Inflammatory macrophage treated with lipopolysaccharide for 4 hours (primary cell): ENCODE measurements at regions not wholly inside any gene's neighbourhood (a gene's known extent, or its start where the extent isn't known, plus 50 kb on each side); places are given as distances from the start of the nearest gene placed in this dataset.

Experiments
- DNase-seq: peaks from one replicate; pipeline ENCODE4 v3.0.0-alpha.2; 2020

GRCh38 chr9:81244631-81245030 lies 444.7 kb downstream of the TLE1 start:
- no peak for DNase-seq

GRCh38 chr9:81242866-81243265 lies 446.5 kb downstream of the TLE1 start:
- DNase-seq = no peak

- no peak for DNase-seq
Observed at GRCh38 chr9:81239388-81239787, 450.0 kb downstream of the TLE1 start.

- no peak for DNase-seq
Observed at GRCh38 chr9:81237565-81238231, 451.6 kb downstream of the TLE1 start.

- DNase-seq = no peak
Observed at GRCh38 chr9:81234924-81235610, 454.3 kb downstream of the TLE1 start.

GRCh38 chr9:81231011-81231410 lies 458.3 kb downstream of the TLE1 start:
- DNase-seq = no peak

- no peak for DNase-seq
Observed at GRCh38 chr9:81227507-81228245, 461.7 kb downstream of the TLE1 start.

GRCh38 chr9:81225596-81225995 lies 463.8 kb downstream of the TLE1 start:
- no peak for DNase-seq

GRCh38 chr9:81224166-81225081 lies 464.9 kb downstream of the TLE1 start:
- no peak for DNase-seq

- DNase-seq = no peak
Observed at GRCh38 chr9:81214975-81215374, 474.4 kb downstream of the TLE1 start.

- DNase-seq = no peak
Observed at GRCh38 chr9:81213456-81213855, 475.9 kb downstream of the TLE1 start.

GRCh38 chr9:81211741-81212140 lies 477.6 kb downstream of the TLE1 start:
- no peak for DNase-seq

- DNase-seq = no peak
Observed at GRCh38 chr9:81207651-81208050, 481.7 kb downstream of the TLE1 start.

- no peak for DNase-seq
Observed at GRCh38 chr9:81202292-81202691, 487.1 kb downstream of the TLE1 start.

GRCh38 chr9:81195206-81195605 lies 494.1 kb downstream of the TLE1 start:
- DNase-seq = no peak

GRCh38 chr9:81193362-81194339 lies 495.7 kb downstream of the TLE1 start:
- DNase-seq = no peak

- DNase-seq = no peak
Observed at GRCh38 chr9:81191222-81191621, 498.1 kb downstream of the TLE1 start.

- no peak for DNase-seq
Observed at GRCh38 chr9:81190659-81191058, 498.7 kb downstream of the TLE1 start.

GRCh38 chr9:81183761-81184160 lies 505.6 kb downstream of the TLE1 start:
- no peak for DNase-seq

GRCh38 chr9:81182431-81182830 lies 506.9 kb downstream of the TLE1 start:
- no peak for DNase-seq

- no peak for DNase-seq
Observed at GRCh38 chr9:81174023-81174422, 515.3 kb downstream of the TLE1 start.

GRCh38 chr9:81171689-81172088 lies 517.7 kb downstream of the TLE1 start:
- DNase-seq = no peak
